ENCODE measurements at regions not wholly inside any gene's neighbourhood (a gene's known extent, or its start where the extent isn't known, plus 50 kb on each side); places are given as distances from the start of the nearest gene placed in this dataset.

GRCh38 chr18:78913395-78913794 is 66.2 kb upstream of the SALL3 start:
- H3K36me3 ChIP-seq (ENCODE audit: control insufficient read depth in 2 of 2, extremely low read depth in 1 of 2, insufficient read depth in 2 of 2, low read length in 2 of 2), result no peaks in the 10 kb centered on the region
- no peaks in the 10 kb centered on the region for H3K4me1 ChIP-seq (ENCODE audit: control insufficient read depth, extremely low read depth, insufficient read depth, low read length)
- H3K27me3 ChIP-seq (ENCODE audit: control insufficient read depth, extremely low read depth, insufficient read depth, low read length), result no peaks in the 10 kb centered on the region
- FAIRE-seq (no peak), DNase-seq (ENCODE audit: low read depth, low spot score) (no peak)
- no peak overlapping the region for H3K4me2 ChIP-seq (ENCODE audit: control insufficient read depth, extremely low read depth, insufficient read depth, low read depth, low read length)
- H3K9ac ChIP-seq (ENCODE audit: control insufficient read depth, extremely low read depth, insufficient read depth, low read length), result no peak overlapping the region
- H3K27ac ChIP-seq (ENCODE audit: control insufficient read depth, insufficient read depth, low read length), result no peak overlapping the region
- no peak overlapping the region for H3K4me3 ChIP-seq (ENCODE audit: control insufficient read depth in 2 of 3, extremely low read depth in 1 of 3, insufficient read depth in 2 of 3, low read depth in 1 of 3, low read length in 3 of 3)
- TF ChIP-seq EZH2 (IDR thresholded peaks at IDR 0.05; ENCODE audit: low read length), result no peak
- TF ChIP-seq CTCF (optimal IDR thresholded peaks at IDR 0.05 in 1 of 3, IDR thresholded peaks at IDR 0.05 in 1 of 3, conservative IDR thresholded peaks at IDR 0.05 in 1 of 3; ENCODE audit: extremely low read depth in 1 of 3, insufficient read depth in 2 of 3, low read length in 3 of 3), result no peak
- H4K20me1 ChIP-seq (ENCODE audit: control insufficient read depth, extremely low read depth, insufficient read depth, low read length), result no peaks in the 10 kb centered on the region
- H3K79me2 ChIP-seq (ENCODE audit: control insufficient read depth, insufficient read depth, low read length), result no peaks in the 10 kb centered on the region
- H3K9me3 ChIP-seq (ENCODE audit: control insufficient read depth, low read depth, low read length), result peaks cover 16% of the 10 kb centered on the region
- dilution Hi-C loops (cut with MboI; ENCODE audit: extremely low pct_ligation_motif_present, low sequenced_read_pairs), result loop anchor here (5.0 kb wide), 1 partner anchor 49 kb away; no protein-coding TSS in a partner anchor
- no peak overlapping the region for H2AFZ ChIP-seq (ENCODE audit: control insufficient read depth, low read length)
- H3K9me1 ChIP-seq (ENCODE audit: control insufficient read depth, extremely low read depth, insufficient read depth, low read length), result no peaks in the 10 kb centered on the region

GRCh38 chr18:78913830-78914231 is 65.8 kb upstream of the SALL3 start:
- Histone ChIP-seq H3K9ac (ENCODE audit: control insufficient read depth, extremely low read depth, insufficient read depth, low read length) (no peak overlapping the region), H3K4me3 (ENCODE audit: control insufficient read depth in 2 of 3, extremely low read depth in 1 of 3, insufficient read depth in 2 of 3, low read depth in 1 of 3, low read length in 3 of 3) (no peak overlapping the region), H3K4me2 (ENCODE audit: control insufficient read depth, extremely low read depth, insufficient read depth, low read depth, low read length) (no peak overlapping the region), H3K36me3 (ENCODE audit: control insufficient read depth in 2 of 2, extremely low read depth in 1 of 2, insufficient read depth in 2 of 2, low read length in 2 of 2) (no peaks in the 10 kb centered on the region), H3K27ac (ENCODE audit: control insufficient read depth, insufficient read depth, low read length) (no peak overlapping the region), H3K79me2 (ENCODE audit: control insufficient read depth, insufficient read depth, low read length) (no peaks in the 10 kb centered on the region), H3K4me1 (ENCODE audit: control insufficient read depth, extremely low read depth, insufficient read depth, low read length) (no peaks in the 10 kb centered on the region), H4K20me1 (ENCODE audit: control insufficient read depth, extremely low read depth, insufficient read depth, low read length) (no peaks in the 10 kb centered on the region), H3K9me1 (ENCODE audit: control insufficient read depth, extremely low read depth, insufficient read depth, low read length) (no peaks in the 10 kb centered on the region), H2AFZ (ENCODE audit: control insufficient read depth, low read length) (no peak overlapping the region), H3K9me3 (ENCODE audit: control insufficient read depth, low read depth, low read length) (peaks cover 16% of the 10 kb centered on the region), H3K27me3 (ENCODE audit: control insufficient read depth, extremely low read depth, insufficient read depth, low read length) (no peaks in the 10 kb centered on the region)
- FAIRE-seq (no peak), DNase-seq (ENCODE audit: low read depth, low spot score) (no peak)
- TF ChIP-seq CTCF (optimal IDR thresholded peaks at IDR 0.05 in 1 of 3, IDR thresholded peaks at IDR 0.05 in 1 of 3, conservative IDR thresholded peaks at IDR 0.05 in 1 of 3; ENCODE audit: extremely low read depth in 1 of 3, insufficient read depth in 2 of 3, low read length in 3 of 3), result no peak
- TF ChIP-seq EZH2 (IDR thresholded peaks at IDR 0.05; ENCODE audit: low read length), result no peak
- dilution Hi-C loops (cut with MboI; ENCODE audit: extremely low pct_ligation_motif_present, low sequenced_read_pairs), result loop anchor here (5.0 kb wide), 1 partner anchor 48 kb away; no protein-coding TSS in a partner anchor

Measured in keratinocyte (primary cell).